ENCODE measurements at regions not wholly inside any gene's neighbourhood (a gene's known extent, or its start where the extent isn't known, plus 50 kb on each side); places are given as distances from the start of the nearest gene placed in this dataset.
A peak's percentile ranks its signal among the peaks of the same experiment; 100 is the strongest.

GRCh38 chr10:78353636-78354035 lies 320.0 kb downstream of the RPS24 start:
- Histone ChIP-seq H3K36me3 (no peaks in the 10 kb centered on the region), H3K4me3 (no peak overlapping the region), H3K9me3 (no peaks in the 10 kb centered on the region), H3K27me3 (no peaks in the 10 kb centered on the region), H3K27ac (no peak overlapping the region), H3K4me1 (ENCODE audit: insufficient read depth) (no peaks in the 10 kb centered on the region)
- intact Hi-C loops (cut with DNase I): no loop called here
- WGBS, 3 donors: 42 to 82% (median 74%) methylated on average over 3 of the region's 3 CpGs
- no peak for DNase-seq
- no peak for TF ChIP-seq POLR2A (IDR thresholded peaks at IDR 0.05)
- no peak for TF ChIP-seq EP300 (IDR thresholded peaks at IDR 0.05)
- TF ChIP-seq, protein P1, sequence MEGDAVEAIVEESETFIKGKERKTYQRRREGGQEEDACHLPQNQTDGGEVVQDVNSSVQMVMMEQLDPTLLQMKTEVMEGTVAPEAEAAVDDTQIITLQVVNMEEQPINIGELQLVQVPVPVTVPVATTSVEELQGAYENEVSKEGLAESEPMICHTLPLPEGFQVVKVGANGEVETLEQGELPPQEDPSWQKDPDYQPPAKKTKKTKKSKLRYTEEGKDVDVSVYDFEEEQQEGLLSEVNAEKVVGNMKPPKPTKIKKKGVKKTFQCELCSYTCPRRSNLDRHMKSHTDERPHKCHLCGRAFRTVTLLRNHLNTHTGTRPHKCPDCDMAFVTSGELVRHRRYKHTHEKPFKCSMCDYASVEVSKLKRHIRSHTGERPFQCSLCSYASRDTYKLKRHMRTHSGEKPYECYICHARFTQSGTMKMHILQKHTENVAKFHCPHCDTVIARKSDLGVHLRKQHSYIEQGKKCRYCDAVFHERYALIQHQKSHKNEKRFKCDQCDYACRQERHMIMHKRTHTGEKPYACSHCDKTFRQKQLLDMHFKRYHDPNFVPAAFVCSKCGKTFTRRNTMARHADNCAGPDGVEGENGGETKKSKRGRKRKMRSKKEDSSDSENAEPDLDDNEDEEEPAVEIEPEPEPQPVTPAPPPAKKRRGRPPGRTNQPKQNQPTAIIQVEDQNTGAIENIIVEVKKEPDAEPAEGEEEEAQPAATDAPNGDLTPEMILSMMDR (IDR thresholded peaks at IDR 0.05): no peak

DNA sequence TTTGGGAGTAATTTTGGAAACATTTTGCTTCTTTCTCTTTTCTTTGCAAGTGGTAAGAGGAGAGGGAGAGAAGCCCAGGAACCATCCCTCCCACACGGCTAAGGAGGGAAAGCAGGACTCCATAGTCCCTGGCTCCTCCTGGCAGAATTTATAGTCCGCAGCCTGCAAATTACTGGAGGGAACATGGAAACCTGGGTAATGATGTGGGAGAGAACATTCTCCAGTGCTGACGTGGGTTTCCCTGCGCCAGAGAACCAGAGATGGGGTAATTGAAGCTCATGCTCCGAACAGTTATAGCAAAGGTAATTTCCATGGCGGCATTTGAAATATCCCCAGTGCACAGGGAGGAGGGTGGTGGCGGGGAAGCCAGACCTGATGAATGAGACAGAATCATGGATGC lies 320.4 kb downstream of the RPS24 start:
- Histone ChIP-seq H3K9me3 (no peaks in the 10 kb centered on the region), H3K27me3 (no peaks in the 10 kb centered on the region), H3K4me1 (ENCODE audit: insufficient read depth) (no peaks in the 10 kb centered on the region), H3K27ac (no peak overlapping the region), H3K4me3 (no peak overlapping the region), H3K36me3 (no peaks in the 10 kb centered on the region)
- DNase-seq: peak in 3 of 5 donors; percentile 25 to 42 (median 36)
- intact Hi-C loops (cut with DNase I): no loop called here
- WGBS, 3 donors: 50 to 83% (median 66%) methylated on average over 7 of the region's 7 CpGs
- no peak for TF ChIP-seq POLR2A (IDR thresholded peaks at IDR 0.05)
- TF ChIP-seq, protein P1 (IDR thresholded peaks at IDR 0.05): no peak
- TF ChIP-seq EP300 (IDR thresholded peaks at IDR 0.05): no peak

GRCh38 chr10:78356291-78356900 lies 322.7 kb downstream of the RPS24 start:
- TF ChIP-seq, protein P1 (IDR thresholded peaks at IDR 0.05): no peak
- TF ChIP-seq POLR2A (IDR thresholded peaks at IDR 0.05): no peak
- no peak for TF ChIP-seq EP300 (IDR thresholded peaks at IDR 0.05)
- H3K27ac ChIP-seq: no peak overlapping the region
- WGBS, 3 donors: 51 to 53% (median 51%) methylated on average over 10 of the region's 10 CpGs

DNA sequence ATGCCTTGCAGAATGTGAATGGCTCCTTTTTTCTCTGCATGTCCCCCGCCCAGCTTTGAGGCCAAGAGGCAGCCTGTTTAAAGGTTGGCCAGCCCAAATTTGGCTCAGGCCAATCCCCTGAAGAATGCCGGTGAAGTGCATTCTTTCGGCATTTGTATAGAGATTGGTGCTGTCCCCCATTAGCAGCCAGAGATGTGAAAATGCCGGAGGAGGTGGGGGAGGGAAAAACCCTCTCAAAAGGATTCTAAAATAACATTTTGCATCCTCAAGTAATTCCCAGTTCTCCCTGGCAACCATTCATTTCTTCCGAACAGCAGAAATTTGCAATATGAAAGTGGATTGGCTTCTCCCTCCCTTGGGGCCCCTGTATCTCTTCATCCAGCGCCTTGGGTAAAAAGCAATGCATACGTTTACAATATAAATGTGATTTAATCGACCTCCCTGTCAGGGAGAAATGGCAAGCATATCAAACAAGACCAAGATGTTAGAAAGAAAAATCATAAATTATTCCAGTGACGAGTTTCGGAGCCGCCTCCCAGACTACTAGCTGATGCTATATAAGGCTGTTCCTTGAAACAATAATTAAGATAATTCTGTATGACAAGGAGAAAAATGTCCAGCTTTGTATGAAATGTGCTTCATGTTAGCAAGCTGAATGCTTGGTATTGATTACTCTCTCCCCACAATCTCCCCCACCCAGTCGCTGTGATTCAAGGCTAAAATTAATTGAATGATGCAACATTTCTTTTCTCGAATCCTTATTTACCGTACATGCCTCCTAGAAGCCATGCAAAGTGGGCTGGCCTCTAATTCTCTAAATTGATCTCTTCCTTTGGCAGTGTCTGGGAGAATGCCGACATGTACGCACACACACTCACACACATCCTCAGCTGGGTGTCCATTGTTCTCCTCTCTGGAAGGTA lies 323.7 kb downstream of the RPS24 start:
- Histone ChIP-seq H3K27ac (no peak overlapping the region), H3K9me3 (no peaks in the 10 kb centered on the region), H3K4me1 (ENCODE audit: insufficient read depth) (no peaks in the 10 kb centered on the region), H3K27me3 (no peaks in the 10 kb centered on the region), H3K4me3 (no peak overlapping the region), H3K36me3 (no peaks in the 10 kb centered on the region)
- intact Hi-C loops (cut with DNase I): no loop called here
- DNase-seq: peak in 1 of 5 donors; percentile 33
- 26 to 50% (median 46%) methylated on average over 16 of the region's 16 CpGs for WGBS, 3 donors
- TF ChIP-seq POLR2A (IDR thresholded peaks at IDR 0.05): no peak
- TF ChIP-seq EP300 (IDR thresholded peaks at IDR 0.05): no peak
- TF ChIP-seq, protein P1 (IDR thresholded peaks at IDR 0.05): no peak

More at GRCh38 chr10:78356291-78356900, 322.7 kb downstream of the RPS24 start:
- intact Hi-C loops (cut with DNase I): no loop called here
- Histone ChIP-seq H3K4me1 (ENCODE audit: insufficient read depth) (no peaks in the 10 kb centered on the region), H3K9me3 (no peaks in the 10 kb centered on the region), H3K4me3 (no peak overlapping the region), H3K36me3 (no peaks in the 10 kb centered on the region), H3K27me3 (no peaks in the 10 kb centered on the region)
- no peak for DNase-seq
